HG02759 (cell line): ENCODE measurements at regions not wholly inside any gene's neighbourhood (a gene's known extent, or its start where the extent isn't known, plus 50 kb on each side); places are given as distances from the start of the nearest gene placed in this dataset.
A peak's percentile ranks its signal among the peaks of the same experiment; 100 is the strongest.
"Not testable (repeated sequence)": the region's sequence is repeated elsewhere in the genome, so short reads cannot be mapped to it uniquely, and the experiment has no call there.

Experiments used
- ATAC-seq: cut with Tn5 transposase; IDR thresholded peaks from one replicate; pipeline ENCODE4 v1.9.1; 2021; ENCODE audit warnings: mild to moderate bottlenecking, moderate library complexity; ENCODE audit not compliant: unreplicated experiment

DNA sequence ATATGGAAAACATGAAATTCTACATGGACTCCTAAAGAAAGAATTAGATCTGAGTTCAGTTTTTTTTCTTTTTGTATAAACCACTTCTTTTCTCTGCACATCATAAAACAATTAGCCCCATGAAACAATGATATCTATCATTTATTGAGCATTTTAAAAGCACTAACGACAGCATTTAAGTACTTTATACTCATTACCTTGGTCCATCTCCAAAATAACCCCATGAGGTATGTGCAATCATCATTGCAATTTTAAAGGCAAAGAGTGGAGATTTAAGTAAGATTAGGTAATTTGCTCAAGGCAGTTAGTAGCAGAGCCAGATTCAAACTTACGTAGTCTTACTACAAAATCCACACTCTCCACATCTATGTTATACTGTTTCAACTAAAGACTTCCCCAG is 177.7 kb upstream of the RAG2 start:
- ATAC-seq = no peak

GRCh38 chr11:36775130-36775529 is 177.1 kb upstream of the RAG2 start:
- no peak for ATAC-seq

- ATAC-seq = no peak
Measured at GRCh38 chr11:36774603-36775002, 176.6 kb upstream of the RAG2 start.

DNA sequence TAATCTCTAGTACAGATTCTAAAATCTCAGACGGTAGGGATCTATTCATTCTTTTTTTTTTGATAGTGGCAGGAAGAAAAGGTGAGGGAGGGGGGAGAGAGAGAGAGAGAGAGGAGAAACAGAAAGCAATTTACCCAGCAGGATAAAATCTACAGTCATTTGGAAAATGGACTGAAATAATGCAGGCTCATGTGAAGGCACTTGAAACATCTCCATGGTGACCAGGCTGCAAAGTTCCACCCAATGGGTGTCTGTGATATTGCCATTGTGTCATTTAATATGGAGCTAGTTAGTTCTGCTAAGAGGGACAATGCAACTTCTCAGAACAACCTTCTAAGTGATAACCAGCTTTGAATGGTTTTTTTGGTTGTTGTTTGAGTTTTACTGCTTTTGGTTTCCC is 165.2 kb upstream of the RAG2 start:
- ATAC-seq = peak; percentile 41

DNA sequence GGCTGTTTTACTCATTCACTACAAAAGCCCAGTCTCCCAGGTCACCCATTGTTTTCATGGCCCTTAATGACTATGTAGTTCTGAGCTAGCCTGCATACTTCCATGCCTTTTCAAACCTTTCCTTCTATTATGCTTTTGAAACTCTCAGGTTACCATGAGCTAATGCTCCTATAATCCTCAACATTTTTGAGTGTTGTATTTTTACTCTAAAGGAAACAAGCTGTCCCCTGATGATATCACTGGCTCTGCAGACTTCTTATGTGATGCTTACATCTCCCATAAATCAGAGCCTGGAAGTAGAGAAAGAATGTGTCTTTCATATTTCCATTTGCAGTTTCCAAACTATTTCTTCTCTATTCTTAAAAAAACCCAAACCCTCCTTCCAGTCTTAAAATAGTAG is 159.0 kb upstream of the RAG2 start:
- ATAC-seq = no peak

DNA sequence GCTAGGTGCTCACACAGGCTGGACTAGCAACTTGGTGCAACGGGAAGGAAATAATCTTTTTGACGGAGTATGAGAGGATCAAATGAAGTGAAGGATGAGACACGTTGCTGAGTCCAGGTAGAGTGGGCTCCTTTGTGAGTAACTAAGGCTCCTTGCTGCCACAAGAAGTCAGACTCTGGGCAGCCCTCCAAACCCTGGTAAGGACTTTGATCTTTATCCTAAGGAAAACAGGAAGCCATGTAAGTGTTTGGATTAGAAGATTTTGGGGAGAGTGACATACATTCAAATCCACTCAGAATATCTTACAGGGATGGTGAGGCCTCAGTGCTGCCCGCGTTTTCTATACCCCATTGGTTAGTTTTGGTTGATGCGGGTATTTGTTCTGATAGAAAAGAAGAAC is 155.9 kb upstream of the RAG2 start:
- no peak for ATAC-seq

- no peak for ATAC-seq
Measured at GRCh38 chr11:36751996-36752395, 154.0 kb upstream of the RAG2 start.

DNA sequence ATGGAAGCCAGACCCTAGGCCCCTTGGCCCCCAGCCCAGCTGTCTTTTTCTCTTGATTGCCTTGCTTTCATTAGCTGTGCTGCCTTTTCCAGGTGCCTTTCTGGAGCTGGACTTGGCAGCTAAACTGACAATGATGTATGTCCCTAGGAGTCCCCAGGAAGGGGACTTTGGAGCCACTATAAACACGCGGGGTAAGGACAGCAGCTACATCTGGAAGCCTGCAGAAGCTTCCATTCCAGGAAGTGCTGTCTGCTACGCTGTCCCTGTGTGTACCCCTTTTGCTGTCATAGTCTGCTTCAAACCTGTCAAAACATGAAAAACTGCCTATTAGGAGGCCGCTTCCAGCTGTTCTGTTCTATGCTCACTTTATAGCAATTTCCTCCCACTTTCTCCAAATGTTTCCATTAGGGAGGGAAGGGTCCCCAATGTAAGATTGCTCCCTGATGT is 153.3 kb upstream of the RAG2 start:
- no peak for ATAC-seq

DNA sequence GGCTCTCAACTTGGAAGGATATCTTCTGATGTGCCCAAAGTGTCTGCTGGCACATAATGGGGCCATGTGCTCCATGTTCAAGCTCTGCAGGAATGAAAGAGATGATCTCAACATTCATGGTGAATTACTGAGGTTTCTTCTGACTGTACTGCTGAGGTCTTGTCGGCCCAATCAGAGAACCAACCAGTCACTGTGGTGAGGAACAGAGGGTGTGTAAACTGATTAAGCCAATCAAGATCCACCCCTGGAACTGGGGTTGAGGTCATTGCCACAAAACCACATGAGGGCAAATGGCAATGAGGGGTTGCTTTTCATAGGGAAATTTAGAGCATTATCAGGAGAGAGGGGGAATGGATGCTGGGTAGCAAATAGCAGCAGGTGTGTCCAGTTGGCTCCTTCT is 152.3 kb upstream of the RAG2 start:
- ATAC-seq = no peak

DNA sequence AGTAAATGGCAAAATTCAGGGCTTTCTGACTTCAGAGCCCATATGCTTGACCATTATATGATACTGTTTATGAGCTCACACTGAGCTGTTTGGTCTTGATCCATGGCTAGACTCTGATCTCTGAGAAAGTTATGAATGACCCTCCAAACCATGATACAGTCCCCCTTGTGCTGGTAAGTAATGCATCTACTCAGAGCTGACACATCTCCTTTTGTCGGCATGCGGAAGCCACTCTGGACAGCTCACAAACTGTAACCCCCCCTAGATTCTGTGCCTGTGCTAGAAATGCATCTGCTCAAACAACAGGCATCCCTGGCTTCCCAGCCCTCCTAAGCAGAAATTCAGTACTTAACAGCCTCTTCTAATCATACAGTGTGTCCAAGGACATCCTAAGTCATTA is 150.8 kb upstream of the RAG2 start:
- ATAC-seq = no peak

GRCh38 chr11:36746886-36747710 is 149.1 kb upstream of the RAG2 start:
- ATAC-seq = peak; percentile 91

GRCh38 chr11:36744375-36745168 is 146.5 kb upstream of the RAG2 start:
- peak; percentile 33 for ATAC-seq

DNA sequence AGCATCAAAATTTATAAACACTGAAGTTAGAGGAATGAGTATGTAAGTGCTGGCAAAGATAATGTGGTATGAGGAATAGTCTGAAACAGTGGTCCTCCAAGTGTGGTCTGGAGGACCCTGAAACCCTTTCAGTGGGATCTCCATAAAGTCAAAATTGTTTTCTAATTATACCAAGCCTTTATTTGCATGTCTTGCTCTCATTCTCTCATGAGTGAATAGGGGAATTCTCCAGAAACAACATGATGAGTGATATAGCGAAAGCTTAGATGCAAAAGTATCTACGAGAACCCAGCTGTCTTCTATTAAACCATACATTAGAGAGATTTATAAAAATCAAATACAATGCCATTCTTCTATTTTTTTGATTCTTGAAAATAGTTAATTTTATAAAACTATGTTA is 145.0 kb upstream of the RAG2 start:
- ATAC-seq = peak; percentile 51

DNA sequence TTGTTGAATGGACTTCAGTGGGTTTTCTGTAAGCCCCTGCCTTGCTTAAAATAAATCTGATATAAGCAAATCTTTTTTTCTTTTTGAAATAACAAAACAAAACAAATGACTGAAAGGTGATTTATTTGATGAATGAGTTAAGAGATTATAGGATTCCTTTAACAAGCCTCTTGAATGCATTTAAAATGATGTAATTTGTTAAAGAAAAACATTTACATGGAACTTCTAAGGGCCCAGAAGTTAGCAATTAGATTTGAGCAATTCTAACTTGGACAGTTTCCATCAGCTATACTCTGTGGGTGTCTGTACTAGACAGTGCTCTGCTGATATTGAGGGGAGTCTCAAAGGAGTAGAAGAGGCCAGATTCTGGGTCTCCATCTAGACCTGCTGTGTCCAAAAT is 143.5 kb upstream of the RAG2 start:
- no peak for ATAC-seq

- ATAC-seq = no peak
Measured at GRCh38 chr11:36738292-36738861, 140.3 kb upstream of the RAG2 start.

- no peak for ATAC-seq
Measured at GRCh38 chr11:36736103-36736502, 138.1 kb upstream of the RAG2 start.

DNA sequence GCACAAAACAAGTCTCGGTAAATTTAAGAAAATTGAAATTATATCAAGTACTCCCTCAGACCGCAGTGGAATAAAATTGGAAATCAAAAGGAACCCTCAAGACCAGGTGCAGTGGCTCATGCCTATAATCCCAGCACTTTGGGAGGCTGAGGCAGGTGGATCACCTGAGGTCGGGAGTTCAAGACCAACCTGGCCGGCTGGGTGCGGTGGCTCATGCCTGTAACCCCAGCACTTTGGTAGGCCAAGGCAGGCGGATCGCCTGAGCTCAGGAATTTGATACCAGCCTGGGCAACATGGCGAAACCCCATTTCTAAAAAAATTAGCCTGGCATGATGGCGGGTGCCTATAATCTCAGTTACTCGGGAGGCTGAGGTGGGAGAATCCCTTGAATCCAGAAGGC is 135.7 kb upstream of the RAG2 start:
- not testable (repeated sequence) for ATAC-seq

GRCh38 chr11:36730761-36731160 is 132.7 kb upstream of the RAG2 start:
- no peak for ATAC-seq

DNA sequence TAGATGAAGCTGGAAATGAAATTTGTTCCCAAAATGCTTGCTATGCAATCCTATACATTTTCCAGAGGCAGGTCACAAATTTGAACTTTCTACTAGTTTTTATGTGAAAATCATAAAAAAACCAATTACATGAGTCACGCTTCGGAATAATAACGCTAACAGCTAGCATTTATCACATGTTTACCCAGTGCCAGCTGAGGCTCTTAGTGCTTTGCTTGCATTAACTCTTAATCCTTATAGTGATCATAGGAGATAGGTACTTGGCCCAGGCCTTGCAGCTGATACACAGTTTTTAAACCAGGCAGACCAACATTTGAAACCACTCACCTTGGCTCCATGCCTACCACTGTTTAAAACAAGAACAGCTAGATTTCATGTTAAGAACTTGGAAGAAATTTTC is 131.8 kb upstream of the RAG2 start:
- no peak for ATAC-seq

GRCh38 chr11:36726420-36726819 is 128.4 kb upstream of the RAG2 start:
- ATAC-seq = no peak

DNA sequence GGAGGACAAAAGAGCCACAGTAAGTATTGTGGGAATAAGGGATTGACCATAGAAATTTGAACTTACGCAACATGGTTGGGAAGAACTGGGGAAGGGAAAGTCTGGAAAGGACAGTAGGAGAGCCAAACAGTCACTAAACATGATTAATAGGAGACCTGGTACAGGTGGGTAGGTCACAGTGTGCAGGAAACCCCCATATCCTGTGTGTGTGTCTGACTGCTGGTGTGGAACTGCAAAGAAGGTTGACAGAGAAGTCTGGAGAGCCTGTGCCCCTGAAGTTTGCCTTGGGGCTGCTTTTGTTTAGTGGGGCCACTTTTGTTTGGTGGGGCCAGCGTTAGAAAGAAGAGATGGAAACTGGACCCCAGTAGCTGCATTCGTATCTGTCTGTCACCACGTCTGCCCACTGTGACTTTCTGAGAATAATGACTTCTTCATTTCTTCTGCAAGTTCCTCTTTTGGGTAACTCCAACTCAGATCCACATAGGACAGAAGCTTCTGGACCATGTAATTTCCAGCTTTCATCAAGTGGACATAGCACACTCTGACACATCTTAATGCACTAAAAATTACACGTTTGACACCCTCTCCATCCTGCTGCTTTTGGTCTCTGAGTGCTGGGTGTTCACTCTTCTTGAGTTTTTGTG is 126.8 kb upstream of the RAG2 start:
- ATAC-seq = peak; percentile 87
